ENCODE measurements at regions not wholly inside any gene's neighbourhood (a gene's known extent, or its start where the extent isn't known, plus 50 kb on each side); places are given as distances from the start of the nearest gene placed in this dataset.

- POLR2A ChIA-PET = no interaction called here
- no peak for ATAC-seq
These were observed 819.8 kb upstream of the ID2 start for GRCh38 chr2:7861910-7862702.

DNA sequence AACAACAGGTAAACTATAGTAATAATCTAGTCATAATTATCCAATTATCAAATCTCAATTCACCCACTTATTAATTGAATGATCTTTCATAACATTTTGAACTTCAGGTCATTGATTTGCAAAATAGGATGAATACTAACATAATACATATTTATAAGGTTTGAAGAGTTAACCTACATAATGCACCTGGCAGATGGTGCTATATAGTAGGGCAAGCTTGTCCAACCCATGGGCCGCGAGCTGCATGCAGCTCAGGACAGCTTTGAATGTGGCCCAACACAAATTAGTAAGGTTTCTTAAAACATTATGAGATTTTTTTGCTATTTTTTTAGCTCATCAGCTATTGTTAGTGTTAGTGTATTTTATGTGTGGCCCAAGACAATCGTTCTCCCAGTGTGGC lies 815.8 kb upstream of the ID2 start:
- no peak overlapping the region for H3K27ac ChIP-seq
- POLR2A ChIA-PET = no interaction called here
- TF ChIP-seq HOXA7 (CRISPR knock-in tag; IDR thresholded peaks at IDR 0.05) = no peak
- no peak for TF ChIP-seq CBX2 (IDR thresholded peaks at IDR 0.05; ENCODE audit: borderline replicate concordance, low read depth)
- no peak for TF ChIP-seq HOXB13 (CRISPR knock-in tag; IDR thresholded peaks at IDR 0.05; ENCODE audit: low read depth)
- TF ChIP-seq CHD2 (IDR thresholded peaks at IDR 0.05; ENCODE audit: low read length, partially characterized antibody) = no peak
- no peak for TF ChIP-seq CEBPB (IDR thresholded peaks at IDR 0.05)
- no peak for TF ChIP-seq RARB (CRISPR knock-in tag; IDR thresholded peaks at IDR 0.05)
- TF ChIP-seq, protein P1, sequence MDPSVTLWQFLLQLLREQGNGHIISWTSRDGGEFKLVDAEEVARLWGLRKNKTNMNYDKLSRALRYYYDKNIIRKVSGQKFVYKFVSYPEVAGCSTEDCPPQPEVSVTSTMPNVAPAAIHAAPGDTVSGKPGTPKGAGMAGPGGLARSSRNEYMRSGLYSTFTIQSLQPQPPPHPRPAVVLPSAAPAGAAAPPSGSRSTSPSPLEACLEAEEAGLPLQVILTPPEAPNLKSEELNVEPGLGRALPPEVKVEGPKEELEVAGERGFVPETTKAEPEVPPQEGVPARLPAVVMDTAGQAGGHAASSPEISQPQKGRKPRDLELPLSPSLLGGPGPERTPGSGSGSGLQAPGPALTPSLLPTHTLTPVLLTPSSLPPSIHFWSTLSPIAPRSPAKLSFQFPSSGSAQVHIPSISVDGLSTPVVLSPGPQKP (IDR thresholded peaks at IDR 0.05; ENCODE audit: low read depth, low read length) = no peak
- TF ChIP-seq HOXB5 (CRISPR knock-in tag; IDR thresholded peaks at IDR 0.05) = no peak
- no peak for TF ChIP-seq NR3C1 (IDR thresholded peaks at IDR 0.05)
- no peak for TF ChIP-seq EP300 (IDR thresholded peaks at IDR 0.05)
- TF ChIP-seq JUN (IDR thresholded peaks at IDR 0.05) = no peak
- TF ChIP-seq ESRRA (IDR thresholded peaks at IDR 0.05; ENCODE audit: borderline replicate concordance, low read length) = no peak
- H3K4me3 ChIP-seq = no peak overlapping the region
- H3K9me3 ChIP-seq = no peaks in the 10 kb centered on the region
- WGBS (ENCODE audit: missing lambda C conversion rate) = 51% methylated on average over 3 of the region's 3 CpGs
- FAIRE-seq (no peak), ATAC-seq (no peak), DNase-seq (ENCODE audit: low read depth in 1 of 2, low spot score in 1 of 2) (no peak)
- CTCF ChIA-PET = interaction anchor here (0.7 kb wide), 1 partner anchor 309 kb away, joined by 3 read pairs; no protein-coding TSS in a partner anchor
- H3K4me1 ChIP-seq = no peaks in the 10 kb centered on the region
- H3K4me2 ChIP-seq = no peak overlapping the region

More at GRCh38 chr2:7861910-7862702, 819.8 kb upstream of the ID2 start:
- no peak overlapping the region for H3K4me2 ChIP-seq
- no peak for TF ChIP-seq FOSB (CRISPR knock-in tag; IDR thresholded peaks at IDR 0.05)
- TF ChIP-seq EHF (CRISPR knock-in tag; IDR thresholded peaks at IDR 0.05) = no peak
- no peak for TF ChIP-seq BHLHE40 (IDR thresholded peaks at IDR 0.05; ENCODE audit: low read depth, low read length)
- TF ChIP-seq ZFP36 (IDR thresholded peaks at IDR 0.05; ENCODE audit: borderline replicate concordance, partially characterized antibody) = no peak
- no peak for TF ChIP-seq ESRRA (IDR thresholded peaks at IDR 0.05; ENCODE audit: borderline replicate concordance, low read length)
- TF ChIP-seq HOXB13 (CRISPR knock-in tag; IDR thresholded peaks at IDR 0.05; ENCODE audit: low read depth) = no peak
- TF ChIP-seq KDM5A (IDR thresholded peaks at IDR 0.05) = no peak
- TF ChIP-seq CHD2 (IDR thresholded peaks at IDR 0.05; ENCODE audit: low read length, partially characterized antibody) = no peak
- TF ChIP-seq, protein P2, sequence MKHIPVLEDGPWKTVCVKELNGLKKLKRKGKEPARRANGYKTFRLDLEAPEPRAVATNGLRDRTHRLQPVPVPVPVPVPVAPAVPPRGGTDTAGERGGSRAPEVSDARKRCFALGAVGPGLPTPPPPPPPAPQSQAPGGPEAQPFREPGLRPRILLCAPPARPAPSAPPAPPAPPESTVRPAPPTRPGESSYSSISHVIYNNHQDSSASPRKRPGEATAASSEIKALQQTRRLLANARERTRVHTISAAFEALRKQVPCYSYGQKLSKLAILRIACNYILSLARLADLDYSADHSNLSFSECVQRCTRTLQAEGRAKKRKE (CRISPR knock-in tag; IDR thresholded peaks at IDR 0.05; ENCODE audit: low read depth) = no peak
- H3K9me3 ChIP-seq = no peaks in the 10 kb centered on the region
- peak in 1 of 2 experiments; percentile 24 for DNase-seq (ENCODE audit: low read depth in 1 of 2, low spot score in 1 of 2)
- H3K27ac ChIP-seq = no peak overlapping the region
- H3K4me1 ChIP-seq = no peaks in the 10 kb centered on the region
- CTCF ChIA-PET = no interaction called here
- 28% methylated on average over 8 of the region's 8 CpGs for WGBS (ENCODE audit: missing lambda C conversion rate)
- FAIRE-seq = no peak
- no peak overlapping the region for H3K4me3 ChIP-seq

DNA sequence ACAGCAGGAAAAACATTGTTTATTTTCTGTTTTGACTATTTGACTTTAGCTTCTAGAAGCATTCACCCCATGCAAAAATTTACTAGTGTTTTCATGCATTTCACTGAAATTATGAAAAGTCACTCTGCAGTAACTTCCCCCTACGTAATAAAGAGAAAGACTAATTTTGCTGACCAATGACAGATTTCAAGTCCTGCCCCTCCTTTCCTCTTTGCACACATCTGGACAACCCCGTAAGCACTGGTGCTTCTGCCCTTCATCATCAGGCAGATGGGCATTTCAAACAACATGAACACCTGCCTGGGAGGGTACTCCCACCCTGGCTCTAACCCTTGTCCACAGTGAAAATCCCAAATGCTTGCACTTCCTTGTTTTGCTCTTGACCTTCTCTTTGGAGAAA lies 815.0 kb upstream of the ID2 start:
- no peak for ATAC-seq
- Histone ChIP-seq H3K9me3 (no peaks in the 10 kb centered on the region), H3K4me3 (no peak overlapping the region), H3K4me2 (no peak overlapping the region), H3K27ac (no peak overlapping the region), H3K4me1 (no peaks in the 10 kb centered on the region)
- ChIA-PET CTCF (no interaction called here), POLR2A (no interaction called here)
- 58% methylated on average over 2 of the region's 2 CpGs for WGBS (ENCODE audit: missing lambda C conversion rate)
- TF ChIP-seq POLR2A (IDR thresholded peaks at IDR 0.05; ENCODE audit: low read length) = no peak
- TF ChIP-seq MAFK (IDR thresholded peaks at IDR 0.05; ENCODE audit: partially characterized antibody) = peak; percentile 44
- DNase-seq (ENCODE audit: low read depth in 1 of 2, low spot score in 1 of 2) = no peak
- FAIRE-seq = no peak
